GM12874 (cell line): ENCODE measurements at regions not wholly inside any gene's neighbourhood (a gene's known extent, or its start where the extent isn't known, plus 50 kb on each side); places are given as distances from the start of the nearest gene placed in this dataset.

ENCODE experiments used
- CTCF ChIP-seq: IDR thresholded peaks from 2 replicates; pipeline ENCODE4 v1.5.1; 2011; ENCODE audit warnings: low read depth, mild to moderate bottlenecking, control low read depth, low read length, moderate library complexity; ENCODE audit not compliant: insufficient read depth

DNA sequence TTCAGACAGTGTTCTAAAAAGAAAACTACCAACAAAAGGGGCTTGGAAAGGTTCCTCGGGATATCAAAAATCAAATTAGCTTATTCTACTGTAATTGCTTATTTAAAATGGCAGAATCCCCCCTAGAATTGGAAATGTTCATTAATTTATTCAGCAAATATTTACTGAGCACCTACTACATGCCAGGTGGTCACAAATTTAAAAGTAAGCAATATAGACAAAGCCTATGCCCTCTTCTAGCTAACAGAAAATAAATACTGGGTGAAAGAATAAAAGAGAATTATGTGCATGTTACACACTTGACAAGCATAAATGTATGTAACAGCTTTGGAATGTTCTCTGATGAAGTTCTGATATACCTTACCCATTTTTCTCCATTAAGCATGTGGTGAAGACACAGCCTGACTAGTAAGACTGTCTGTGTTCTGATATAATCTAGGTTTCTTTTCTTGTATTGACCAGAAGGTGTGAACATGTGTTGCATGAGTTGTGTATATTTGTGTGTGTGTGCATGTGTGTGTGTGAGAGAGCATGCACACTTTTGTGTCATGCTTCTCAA lies 606.7 kb upstream of the CITED2 start:
- no peak for TF ChIP-seq CTCF

DNA sequence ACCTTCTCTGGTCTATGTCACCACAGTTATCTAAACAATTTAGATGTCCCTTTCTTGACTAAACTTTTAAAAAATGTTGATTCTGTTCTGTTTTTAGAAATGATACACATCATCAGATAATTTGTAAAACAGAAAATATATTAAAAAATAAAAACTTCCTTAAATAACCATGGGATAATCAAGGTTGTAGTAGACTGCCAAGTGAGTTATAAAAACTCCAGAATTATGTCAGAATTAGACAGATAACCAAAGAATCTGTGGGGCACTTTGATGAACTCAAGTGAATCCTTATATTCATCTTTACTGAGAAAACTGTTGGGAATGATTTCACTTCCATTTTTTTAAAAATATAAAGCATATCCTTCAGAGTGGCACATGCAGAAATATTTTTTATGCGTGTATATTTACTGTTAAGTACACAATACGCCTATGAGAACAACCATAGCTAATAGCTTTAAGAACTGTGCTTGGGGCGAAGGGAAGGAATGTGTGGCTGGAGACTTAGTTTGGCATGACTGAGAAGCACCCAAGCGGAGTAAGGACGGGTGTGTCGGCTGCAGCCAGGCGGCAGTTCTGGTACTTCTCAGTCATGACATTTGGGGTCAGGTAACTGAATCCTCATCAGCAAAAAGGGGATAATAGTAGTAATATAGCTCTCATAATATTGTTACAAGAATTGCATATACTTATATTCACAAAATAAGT lies 604.7 kb upstream of the CITED2 start:
- no peak for TF ChIP-seq CTCF

DNA sequence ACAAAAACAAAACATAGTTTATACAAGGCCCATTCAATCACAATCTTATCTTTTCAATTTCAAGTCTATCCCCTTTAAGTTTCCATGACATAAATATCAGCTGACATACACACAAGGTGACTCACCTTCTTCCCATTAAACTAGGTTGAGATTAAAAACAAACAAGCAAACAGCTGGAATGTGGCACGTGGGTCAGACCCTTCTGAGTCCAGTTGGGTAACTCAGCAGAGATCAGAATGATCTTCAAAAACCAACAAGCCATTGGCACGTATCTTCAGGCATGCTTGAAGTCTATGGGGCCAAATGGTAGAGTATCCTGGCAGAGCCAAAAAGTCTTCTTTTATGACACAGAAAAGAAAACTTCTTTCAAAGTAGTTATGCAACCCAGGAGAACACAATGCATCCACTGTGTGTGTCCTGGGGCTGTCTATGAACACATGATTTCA lies 603.5 kb upstream of the CITED2 start:
- TF ChIP-seq CTCF: no peak

- TF ChIP-seq CTCF: no peak
These were observed 599.4 kb upstream of the CITED2 start for GRCh38 chr6:139973669-139974344.

DNA sequence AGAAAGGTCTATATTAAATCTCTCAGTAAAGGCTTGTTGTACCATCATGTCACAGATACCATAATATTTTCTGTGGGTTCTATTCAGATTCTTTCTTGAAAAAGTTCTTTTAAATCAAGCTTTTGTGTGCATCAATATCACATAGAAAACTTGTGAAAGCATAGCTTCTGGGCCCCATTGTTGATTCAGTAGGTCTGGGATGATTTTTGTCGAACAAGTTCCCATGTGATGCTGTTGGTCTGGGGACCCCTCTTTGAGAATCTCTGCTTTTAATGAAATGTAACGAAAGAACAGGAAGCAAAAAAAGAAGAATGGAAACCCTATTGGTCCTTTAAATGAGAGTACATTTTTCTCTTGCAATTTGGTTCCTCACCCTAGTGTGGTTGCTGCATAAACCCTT lies 597.7 kb upstream of the CITED2 start:
- TF ChIP-seq CTCF: no peak

GRCh38 chr6:139970591-139970991 lies 596.1 kb upstream of the CITED2 start:
- no peak for TF ChIP-seq CTCF

DNA sequence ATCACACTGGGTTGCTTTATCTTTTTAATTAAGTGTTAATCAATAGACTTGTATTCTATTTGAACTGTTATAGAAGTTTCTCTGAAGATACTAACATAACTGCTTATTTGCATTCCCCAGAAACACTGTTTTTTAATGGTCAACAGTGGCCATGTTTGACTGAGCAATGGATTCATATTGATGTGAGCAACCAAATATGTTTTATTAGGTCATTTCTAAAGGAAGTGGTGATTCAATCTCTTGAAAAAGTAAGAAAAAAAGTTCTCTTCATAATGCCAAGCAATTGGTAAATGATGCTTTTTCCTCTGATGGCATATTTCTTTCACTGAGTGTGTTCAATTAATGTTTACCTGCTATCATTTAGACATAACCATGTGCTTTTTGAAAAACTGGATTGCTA lies 593.0 kb upstream of the CITED2 start:
- no peak for TF ChIP-seq CTCF
